K562 (cell line): ENCODE measurements at regions not wholly inside any gene's neighbourhood (a gene's known extent, or its start where the extent isn't known, plus 50 kb on each side); places are given as distances from the start of the nearest gene placed in this dataset.

ENCODE experiments used
- ATAC-seq: fragments of 200-7000 bp; cut with Tn5 transposase; 3 replicates; pipeline ENCODE4 v1.9.1; 2020; ENCODE audit warnings: moderate library complexity
- BruUV-seq: library from RNA; stranded (reverse); fragments of 400-500 nt; replicated peaks from 2 replicates; lab custom pipeline; 2021; lab: Mats Ljungman, UMichigan
- CTCF ChIA-PET: fragments of 300-600 bp; formaldehyde crosslinking; extraction: SDS; loops from one replicate; lab custom pipeline; 2021; ENCODE audit warnings: low intra/inter-chr PET ratio; lab: Yijun Ruan, JAX
- POLR2A ChIA-PET: fragments of 300-600, 350-650 bp; sonication (Branson Sonifier 250); formaldehyde crosslinking; extraction: SDS; loops from one replicate; lab custom pipeline; 2021; ENCODE audit warnings: antibody characterized with exemption, inconsistent platforms; lab: Yijun Ruan, JAX
- DNase-seq, 4 experiments: peaks; one replicate each; pipeline versions ENCODE4 v3.0.0 to v3.0.0-alpha.2; 2011 to 2018; ENCODE audit warnings: low spot score in 3 of 4, mixed read lengths in 3 of 4; ENCODE audit errors: extremely low read depth in 1 of 4
- FAIRE-seq: peaks from 2 replicates; lab custom pipeline; 2011; peaks lifted over from hg19 to GRCh38; lab: Jason Lieb, UNC
- H2AFZ ChIP-seq: 2 replicates; pipeline ENCODE4 v1.6.0; 2011; ENCODE audit warnings: low read depth, low read length, control low read depth, inconsistent platforms
- H3K27ac ChIP-seq: fragments of 200-600 bp; 3 replicates; pipeline ENCODE4 v1.8.0; 2011; ENCODE audit warnings: low read depth, mild to moderate bottlenecking, control low read depth, inconsistent platforms, low read length, moderate library complexity, mixed read lengths; ENCODE audit errors: extremely low read depth
- H3K27me3 ChIP-seq, 2 experiments: fragments of 300-600 bp in 1 of 2; 2 replicates in 1 of 2; 3 replicates in 1 of 2; pipeline versions ENCODE4 v1.6.0 to v1.8.0; 2011; ENCODE audit warnings: inconsistent platforms in 2 of 2, low read length in 2 of 2, mild to moderate bottlenecking in 1 of 2, mixed read lengths in 1 of 2, moderate library complexity in 1 of 2; ENCODE audit not compliant: control insufficient read depth in 2 of 2, insufficient read depth in 2 of 2
- H3K36me3 ChIP-seq: fragments of 300-600 bp; 3 replicates; pipeline ENCODE4 v1.8.0; 2011; ENCODE audit warnings: mild to moderate bottlenecking, low read length, inconsistent platforms; ENCODE audit not compliant: control insufficient read depth, insufficient read depth
- H3K4me1 ChIP-seq, 2 experiments: fragments of 200-600 bp in 1 of 2; replicated peaks in 1 of 2; 2 replicates in 1 of 2; 3 replicates in 1 of 2; pipeline versions ENCODE4 v1.5.1 to v1.8.0; 2011; ENCODE audit warnings: inconsistent platforms in 2 of 2, low read length in 2 of 2, mild to moderate bottlenecking in 1 of 2, mixed read lengths in 1 of 2, moderate library complexity in 1 of 2; ENCODE audit not compliant: control insufficient read depth in 2 of 2, insufficient read depth in 2 of 2
- H3K4me2 ChIP-seq: 2 replicates; pipeline ENCODE4 v1.6.1; 2011; ENCODE audit warnings: low read length, control low read depth, inconsistent platforms, mixed read lengths; ENCODE audit not compliant: insufficient read depth
- H3K4me3 ChIP-seq: fragments of 200-600 bp; sonication (generic), shearing (Covaris generic); 2 replicates; pipeline ENCODE4 v1.5.1; 2016; ENCODE audit warnings: control low read depth, inconsistent platforms
- H3K79me2 ChIP-seq: fragments of 200-600 bp; 3 replicates; pipeline ENCODE4 v1.8.0; 2011; ENCODE audit warnings: low read length, inconsistent platforms; ENCODE audit not compliant: control insufficient read depth, insufficient read depth
- H3K9ac ChIP-seq, 2 experiments: 2 replicates each; pipeline versions ENCODE4 v1.6.0 to v1.6.1; 2011; ENCODE audit warnings: low read depth in 2 of 2, low read length in 2 of 2, control low read depth in 1 of 2, inconsistent platforms in 1 of 2, mild to moderate bottlenecking in 1 of 2, mixed read lengths in 1 of 2; ENCODE audit not compliant: insufficient read depth in 1 of 2
- H3K9me1 ChIP-seq: one replicate; pipeline ENCODE4 v1.6.0; 2011; ENCODE audit warnings: inconsistent platforms, mild to moderate bottlenecking, low read length, moderate library complexity; ENCODE audit not compliant: control insufficient read depth, insufficient read depth
- H3K9me3 ChIP-seq: replicated peaks from 2 replicates; pipeline ENCODE4 v1.5.1; 2011; ENCODE audit warnings: low read depth, low read length, inconsistent platforms; ENCODE audit not compliant: control insufficient read depth, insufficient read depth
- H4K20me1 ChIP-seq: replicated peaks from 2 replicates; pipeline ENCODE4 v1.6.1; 2011; ENCODE audit warnings: low read length, inconsistent platforms, mixed read lengths; ENCODE audit not compliant: control insufficient read depth, insufficient read depth
- ARHGAP35 ChIP-seq: fragments of 450-650 bp; IDR thresholded peaks from 2 replicates; pipeline ENCODE4 v1.6.1; 2018; ENCODE audit not compliant: partially characterized antibody
- BRCA1 ChIP-seq, 2 experiments: fragments of 450-650 bp in 1 of 2; sonication (generic) in 1 of 2; formaldehyde crosslinking in 1 of 2; IDR thresholded peaks; 2 replicates each; pipeline versions ENCODE4 v1.5.0 to v1.6.1; 2017 to 2020; ENCODE audit warnings: mild to moderate bottlenecking in 1 of 2, missing genetic modification reagents in 1 of 2
- DPF2 ChIP-seq: fragments of 450-650 bp; IDR thresholded peaks from 2 replicates; pipeline ENCODE4 v1.6.1; 2016
- ELF1 ChIP-seq: fragments of 200-800 bp; sonication (Bioruptor generic); IDR thresholded peaks from 2 replicates; pipeline ENCODE4 v1.6.1; 2016; ENCODE audit warnings: missing genetic modification characterization, missing compliant biosample characterization
- FOXA3 ChIP-seq, 2 experiments: fragments of 450-650 bp in 1 of 2; sonication (generic) in 1 of 2; formaldehyde crosslinking; IDR thresholded peaks in 1 of 2; conservative IDR thresholded peaks in 1 of 2; 2 replicates each; pipeline versions ENCODE4 v1.4.0 to v1.8.0; 2020 to 2022; ENCODE audit warnings: mild to moderate bottlenecking in 2 of 2, missing genetic modification reagents in 1 of 2
- FOXJ3 ChIP-seq: sonication (generic); formaldehyde crosslinking; IDR thresholded peaks from 2 replicates; pipeline ENCODE4 v1.4.0; 2020; ENCODE audit warnings: mild to moderate bottlenecking, missing genetic modification reagents
- HDAC1 ChIP-seq, 2 experiments: fragments of 450-650 bp; IDR thresholded peaks; 2 replicates each; pipeline ENCODE4 v1.6.1; 2016 to 2017; ENCODE audit warnings: inconsistent platforms in 1 of 2, mild to moderate bottlenecking in 1 of 2, moderate library complexity in 1 of 2
- KAT2B ChIP-seq: IDR thresholded peaks from one replicate; pipeline ENCODE4 v1.6.1; 2012; ENCODE audit warnings: low read depth, mild to moderate bottlenecking, control low read depth, inconsistent platforms, low read length, moderate library complexity
- MEIS2 ChIP-seq: fragments of 450-650 bp; IDR thresholded peaks from 2 replicates; pipeline ENCODE4 v1.6.1; 2014; ENCODE audit warnings: mild to moderate bottlenecking; ENCODE audit not compliant: partially characterized antibody
- RBM39 ChIP-seq: fragments of 200-400 bp; formaldehyde crosslinking; optimal IDR thresholded peaks from 2 replicates; pipeline ENCODE3; 2018; ENCODE audit warnings: low read depth, low read length
- SREBF2 ChIP-seq: sonication (generic); formaldehyde crosslinking; IDR thresholded peaks from 2 replicates; pipeline ENCODE4 v1.4.0; 2020; ENCODE audit warnings: mild to moderate bottlenecking, missing genetic modification reagents
- TRIM24 ChIP-seq, 2 experiments: fragments of 450-650 bp; IDR thresholded peaks; 2 replicates each; pipeline ENCODE4 v1.6.1; 2016
- ZBTB17 ChIP-seq: fragments of 450-650 bp; formaldehyde crosslinking; IDR thresholded peaks from 2 replicates; pipeline ENCODE4 v1.4.0; 2020; ENCODE audit warnings: mild to moderate bottlenecking
- ZBTB7A ChIP-seq: IDR thresholded peaks from 2 replicates; pipeline ENCODE4 v1.6.1; 2011; ENCODE audit warnings: low read depth, mild to moderate bottlenecking, low read length, moderate library complexity, borderline replicate concordance; ENCODE audit not compliant: control insufficient read depth
- ZNF561 ChIP-seq: fragments of 450-650 bp; formaldehyde crosslinking; conservative IDR thresholded peaks from 2 replicates; pipeline ENCODE4 v1.4.0; 2020; ENCODE audit warnings: mild to moderate bottlenecking, moderate library complexity
- ZNF778 ChIP-seq: fragments of 450-650 bp; formaldehyde crosslinking; IDR thresholded peaks from 2 replicates; pipeline ENCODE4 v1.4.0; 2020; ENCODE audit warnings: mild to moderate bottlenecking, moderate library complexity
- in situ Hi-C: fragments of 300-500 bp; cut with MboI; formaldehyde crosslinking; loops from 4 replicates; pipeline ENCODE4 v1.15.0; 2018; ENCODE audit warnings: inconsistent platforms, mixed read lengths
- intact Hi-C: fragments of 100-400 bp; cut with micrococcal nuclease; formaldehyde crosslinking; loops from 2 replicates; pipeline ENCODE4 v1.14.2; 2022
- TF ChIP-seq, protein P1 (sequence below): fragments of 450-650 bp; IDR thresholded peaks from 2 replicates; pipeline ENCODE4 v1.6.1; 2016; ENCODE audit warnings: missing biosample characterization, missing genetic modification characterization
- TF ChIP-seq, protein P2 (sequence below), 2 experiments: fragments of 450-650 bp; IDR thresholded peaks; 2 replicates each; pipeline ENCODE4 v1.6.1; 2016
- TF ChIP-seq, protein P3 (sequence below): sonication (generic); formaldehyde crosslinking; IDR thresholded peaks from 2 replicates; pipeline ENCODE4 v1.8.1; 2022; ENCODE audit warnings: missing genetic modification reagents

DNA sequence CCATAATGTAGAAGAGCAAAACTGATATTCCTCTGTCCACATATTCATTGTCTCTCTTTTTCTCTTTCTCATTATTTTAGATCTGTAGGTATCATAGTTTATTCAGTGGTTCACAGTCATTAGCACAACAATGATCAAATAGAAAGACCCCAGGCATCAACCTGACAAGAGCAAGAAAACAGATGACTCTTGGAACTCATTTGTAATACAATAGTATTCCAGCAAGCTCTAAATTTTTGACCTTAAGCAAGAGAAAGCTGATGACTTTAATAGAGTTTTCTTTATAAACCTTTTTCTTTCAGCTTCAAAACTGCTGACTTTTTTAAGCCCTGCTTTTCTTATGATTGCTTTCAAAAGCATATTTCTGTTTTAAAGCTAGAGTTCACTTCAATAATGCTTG is 507.5 kb upstream of the SORCS1 start:
- in situ Hi-C loops (no loop called here), intact Hi-C loops (no loop called here)
- Histone ChIP-seq H3K4me1 (no peaks in the 10 kb centered on the region), H3K27me3 (no peaks in the 10 kb centered on the region), H3K36me3 (no peaks in the 10 kb centered on the region), H3K27ac (no peak overlapping the region), H4K20me1 (no peaks in the 10 kb centered on the region), H3K4me2 (no peak overlapping the region), H3K9me1 (no peaks in the 10 kb centered on the region), H2AFZ (no peak overlapping the region), H3K9ac (no peak overlapping the region), H3K9me3 (no peaks in the 10 kb centered on the region), H3K79me2 (no peaks in the 10 kb centered on the region), H3K4me3 (no peak overlapping the region)
- POLR2A ChIA-PET = no interaction called here
- no TSS peak for BruUV-seq
- TF ChIP-seq MEIS2 = no peak
- TF ChIP-seq HDAC1 (IDR thresholded peaks at IDR 0.05) = no peak
- no peak for TF ChIP-seq TRIM24 (IDR thresholded peaks at IDR 0.05)
- TF ChIP-seq ZNF561 = no peak
- TF ChIP-seq ZBTB7A = no peak
- TF ChIP-seq, protein P1, sequence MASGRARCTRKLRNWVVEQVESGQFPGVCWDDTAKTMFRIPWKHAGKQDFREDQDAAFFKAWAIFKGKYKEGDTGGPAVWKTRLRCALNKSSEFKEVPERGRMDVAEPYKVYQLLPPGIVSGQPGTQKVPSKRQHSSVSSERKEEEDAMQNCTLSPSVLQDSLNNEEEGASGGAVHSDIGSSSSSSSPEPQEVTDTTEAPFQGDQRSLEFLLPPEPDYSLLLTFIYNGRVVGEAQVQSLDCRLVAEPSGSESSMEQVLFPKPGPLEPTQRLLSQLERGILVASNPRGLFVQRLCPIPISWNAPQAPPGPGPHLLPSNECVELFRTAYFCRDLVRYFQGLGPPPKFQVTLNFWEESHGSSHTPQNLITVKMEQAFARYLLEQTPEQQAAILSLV (tag) = no peak
- TF ChIP-seq, protein P2, sequence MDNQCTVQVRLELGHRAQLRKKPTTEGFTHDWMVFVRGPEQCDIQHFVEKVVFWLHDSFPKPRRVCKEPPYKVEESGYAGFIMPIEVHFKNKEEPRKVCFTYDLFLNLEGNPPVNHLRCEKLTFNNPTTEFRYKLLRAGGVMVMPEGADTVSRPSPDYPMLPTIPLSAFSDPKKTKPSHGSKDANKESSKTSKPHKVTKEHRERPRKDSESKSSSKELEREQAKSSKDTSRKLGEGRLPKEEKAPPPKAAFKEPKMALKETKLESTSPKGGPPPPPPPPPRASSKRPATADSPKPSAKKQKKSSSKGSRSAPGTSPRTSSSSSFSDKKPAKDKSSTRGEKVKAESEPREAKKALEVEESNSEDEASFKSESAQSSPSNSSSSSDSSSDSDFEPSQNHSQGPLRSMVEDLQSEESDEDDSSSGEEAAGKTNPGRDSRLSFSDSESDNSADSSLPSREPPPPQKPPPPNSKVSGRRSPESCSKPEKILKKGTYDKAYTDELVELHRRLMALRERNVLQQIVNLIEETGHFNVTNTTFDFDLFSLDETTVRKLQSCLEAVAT (IDR thresholded peaks at IDR 0.05) = no peak
- TF ChIP-seq KAT2B = no peak
- no peak for TF ChIP-seq ARHGAP35
- no peak for TF ChIP-seq DPF2
- TF ChIP-seq RBM39 = no peak
- no peak for TF ChIP-seq BRCA1 (IDR thresholded peaks at IDR 0.05)
- no peak for TF ChIP-seq BRCA1 (CRISPR knock-in tag; IDR thresholded peaks at IDR 0.05)
- no peak for TF ChIP-seq FOXJ3
- TF ChIP-seq, protein P3, sequence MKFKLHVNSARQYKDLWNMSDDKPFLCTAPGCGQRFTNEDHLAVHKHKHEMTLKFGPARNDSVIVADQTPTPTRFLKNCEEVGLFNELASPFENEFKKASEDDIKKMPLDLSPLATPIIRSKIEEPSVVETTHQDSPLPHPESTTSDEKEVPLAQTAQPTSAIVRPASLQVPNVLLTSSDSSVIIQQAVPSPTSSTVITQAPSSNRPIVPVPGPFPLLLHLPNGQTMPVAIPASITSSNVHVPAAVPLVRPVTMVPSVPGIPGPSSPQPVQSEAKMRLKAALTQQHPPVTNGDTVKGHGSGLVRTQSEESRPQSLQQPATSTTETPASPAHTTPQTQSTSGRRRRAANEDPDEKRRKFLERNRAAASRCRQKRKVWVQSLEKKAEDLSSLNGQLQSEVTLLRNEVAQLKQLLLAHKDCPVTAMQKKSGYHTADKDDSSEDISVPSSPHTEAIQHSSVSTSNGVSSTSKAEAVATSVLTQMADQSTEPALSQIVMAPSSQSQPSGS (CRISPR knock-in tag) = no peak
- no peak for TF ChIP-seq ZNF778 (CRISPR knock-in tag)
- TF ChIP-seq ZBTB17 (CRISPR knock-in tag) = no peak
- no peak for TF ChIP-seq SREBF2
- no peak for TF ChIP-seq FOXA3 (CRISPR knock-in tag; conservative IDR thresholded peaks at IDR 0.05 in 1 of 2, IDR thresholded peaks at IDR 0.05 in 1 of 2)
- no peak for TF ChIP-seq ELF1 (tag)
- ATAC-seq = no peak
- CTCF ChIA-PET = no interaction called here
- no peak for FAIRE-seq
- no peak for DNase-seq
